Non-pigmented ciliary epithelial cell (primary cell): ENCODE measurements at regions not wholly inside any gene's neighbourhood (a gene's known extent, or its start where the extent isn't known, plus 50 kb on each side); places are given as distances from the start of the nearest gene placed in this dataset.
"Not testable (repeated sequence)": the region's sequence is repeated elsewhere in the genome, so short reads cannot be mapped to it uniquely, and the experiment has no call there.

Experiments
- DNase-seq: peaks from one replicate; pipeline ENCODE4 v3.0.0-alpha.2; 2010; ENCODE audit warnings: low read depth

DNA sequence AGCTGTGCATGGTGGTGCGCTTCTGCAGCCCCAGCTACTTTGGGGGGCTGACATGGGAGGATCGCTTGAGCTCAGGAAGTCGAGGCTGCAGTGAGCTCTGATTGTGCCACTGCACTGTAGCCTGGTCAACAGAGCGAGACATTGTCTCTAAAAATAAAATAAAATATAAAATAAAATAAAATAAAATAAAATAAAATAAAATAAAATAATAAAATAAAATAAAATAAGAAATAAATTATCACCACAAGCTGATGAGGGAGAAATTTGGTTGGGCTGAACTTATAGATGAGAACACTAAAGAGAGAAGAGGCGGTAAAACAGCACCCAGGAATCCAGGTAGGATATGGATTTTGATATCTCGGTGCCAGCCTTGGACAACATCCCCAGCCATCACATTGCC is 933.7 kb downstream of the NLGN4X start:
- DNase-seq = no peak

DNA sequence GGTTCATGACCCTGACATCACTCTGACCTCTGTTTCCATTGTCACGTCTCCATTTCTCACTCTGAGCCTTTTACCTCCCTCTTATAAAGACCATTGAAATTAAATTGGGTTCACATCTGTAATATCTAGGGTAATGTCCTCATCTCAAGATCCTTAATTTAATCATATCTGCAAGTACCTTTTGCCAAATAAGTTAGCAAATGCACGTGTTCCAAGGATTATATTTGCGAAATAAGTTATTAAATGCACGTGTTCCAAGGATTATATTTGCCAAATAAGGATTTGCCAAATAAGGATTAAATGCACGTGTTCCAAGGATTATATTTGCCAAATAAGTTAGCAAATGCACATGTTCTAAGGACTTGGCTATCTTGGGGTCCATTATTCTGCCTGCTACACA is 938.0 kb downstream of the NLGN4X start:
- no peak for DNase-seq

DNA sequence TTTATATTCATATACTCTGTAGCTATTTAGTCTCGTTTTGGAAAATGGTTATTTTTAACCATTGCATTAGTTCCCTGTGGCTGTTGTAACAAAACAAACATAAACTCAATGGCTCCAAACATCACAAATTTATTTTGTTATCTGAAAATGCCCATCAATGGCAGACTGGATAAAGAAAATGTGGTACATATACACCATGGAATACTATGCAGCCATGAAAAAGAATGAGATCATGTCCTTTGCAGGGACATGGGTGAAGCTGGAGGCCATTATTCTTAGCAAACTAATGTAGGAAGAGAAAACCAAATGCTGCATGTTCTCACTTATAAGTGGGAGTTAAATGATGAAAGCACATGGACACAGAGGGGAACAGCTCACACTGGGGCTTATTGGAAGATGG is 938.7 kb downstream of the NLGN4X start:
- DNase-seq = not testable (repeated sequence)

DNA sequence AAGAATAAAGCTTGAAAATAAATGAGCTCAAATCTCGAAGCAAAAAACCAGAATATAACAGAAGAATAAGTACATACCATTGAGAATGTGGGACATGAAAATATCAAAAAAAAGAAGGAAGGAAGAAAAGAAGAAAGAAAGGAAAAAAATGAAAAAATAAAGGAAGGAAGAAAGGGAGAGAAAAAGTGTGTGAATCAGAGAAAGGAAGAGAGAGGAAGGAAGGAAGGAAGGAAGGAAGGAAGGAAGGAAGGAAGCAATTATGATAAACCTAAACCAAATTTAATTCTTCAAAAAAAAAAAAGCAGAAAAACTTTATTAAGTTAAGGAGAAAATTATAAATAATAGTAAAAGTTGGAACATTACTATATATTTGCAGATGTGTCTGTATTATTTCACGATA is 949.8 kb downstream of the NLGN4X start:
- no peak for DNase-seq

DNA sequence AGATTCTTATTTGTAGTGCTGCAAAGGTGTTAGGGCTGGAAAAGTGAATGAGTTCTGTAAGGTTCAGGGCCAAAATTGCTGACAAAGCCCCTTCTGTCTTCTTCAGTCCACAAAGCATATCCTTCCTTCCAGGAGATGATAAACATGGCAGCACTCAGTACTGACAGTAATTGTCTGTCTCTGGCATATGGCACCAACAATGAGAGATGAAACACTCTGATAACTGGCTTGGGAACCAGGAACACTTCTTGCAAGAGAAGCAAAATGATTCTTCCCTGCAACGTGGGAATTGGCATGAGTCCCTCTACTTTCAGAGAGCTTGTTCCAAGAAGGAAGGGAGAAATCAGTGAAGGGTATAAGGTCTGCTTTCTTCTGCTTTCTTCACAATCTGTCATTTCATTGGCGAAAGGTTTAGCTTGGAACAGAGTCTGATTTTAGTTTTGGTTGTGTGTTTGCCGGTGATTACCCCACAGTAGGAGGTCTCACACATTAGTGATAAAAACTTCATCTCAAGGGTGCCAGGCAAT is 963.3 kb downstream of the NLGN4X start:
- DNase-seq = no peak

DNA sequence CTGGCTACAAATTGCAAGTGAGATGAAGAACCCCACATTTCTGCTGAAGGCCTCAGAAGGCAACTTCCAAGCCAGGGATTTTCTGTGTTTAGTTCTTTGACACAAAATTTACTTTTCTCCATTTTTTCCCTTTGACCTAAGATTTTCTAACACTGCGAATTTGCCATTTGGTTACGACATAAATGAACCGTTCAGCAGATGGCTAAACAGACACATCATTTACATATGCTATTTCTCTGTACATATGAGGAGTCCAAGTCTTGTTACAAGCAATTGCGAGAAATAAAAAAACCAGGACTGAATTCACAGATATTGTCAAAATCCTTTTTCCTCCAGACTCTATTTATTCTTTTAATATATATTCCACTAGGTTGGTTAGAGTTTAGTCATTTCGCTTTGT is 978.6 kb downstream of the NLGN4X start:
- no peak for DNase-seq

GRCh38 chrX:5242091-5242790 is 986.4 kb downstream of the NLGN4X start:
- no peak for DNase-seq

GRCh38 chrX:5236749-5237148 is 991.9 kb downstream of the NLGN4X start:
- no peak for DNase-seq

DNA sequence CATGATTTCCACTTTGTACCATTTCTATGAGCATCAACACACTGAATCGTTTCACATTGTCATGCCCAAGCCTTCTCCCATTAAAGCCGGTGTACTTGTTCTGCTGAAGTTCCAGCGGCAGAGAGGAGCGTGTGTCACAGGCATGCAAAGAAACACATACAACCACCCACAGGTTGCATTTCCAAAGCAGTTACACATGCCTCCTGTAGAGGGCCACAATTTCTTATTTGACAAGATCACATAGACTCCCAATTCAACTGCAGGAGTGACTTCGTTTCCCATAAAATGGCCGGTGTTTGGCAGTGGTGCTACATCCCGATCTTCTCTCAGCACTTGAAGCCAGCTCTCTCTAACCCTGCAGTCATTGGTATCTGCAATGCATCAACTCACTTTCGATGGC is 992.6 kb downstream of the NLGN4X start:
- no peak for DNase-seq

DNA sequence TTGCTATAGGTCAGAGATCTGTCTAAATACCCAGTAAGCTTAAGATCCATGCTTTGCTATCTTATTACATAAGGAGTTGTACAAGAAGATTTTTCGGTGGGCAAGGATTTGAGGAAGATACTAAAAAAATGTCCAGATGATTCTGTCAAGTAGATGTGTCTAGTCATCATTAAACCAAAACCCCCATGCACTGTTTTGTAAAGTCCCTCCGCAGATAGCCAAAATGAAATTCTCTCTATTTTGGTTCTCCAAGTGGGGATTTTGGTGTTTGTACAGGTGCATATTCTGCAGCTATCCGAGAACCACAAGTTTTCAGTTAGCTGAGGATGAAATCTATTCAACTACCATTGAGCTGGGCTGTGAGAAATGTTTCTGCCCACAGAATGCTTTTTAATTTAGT is 994.8 kb downstream of the NLGN4X start:
- DNase-seq = no peak

GRCh38 chrX:5220421-5220820 is 1008.2 kb downstream of the NLGN4X start:
- no peak for DNase-seq

- DNase-seq = no peak
These were observed 1033.9 kb downstream of the NLGN4X start for GRCh38 chrX:5194806-5195205.

DNA sequence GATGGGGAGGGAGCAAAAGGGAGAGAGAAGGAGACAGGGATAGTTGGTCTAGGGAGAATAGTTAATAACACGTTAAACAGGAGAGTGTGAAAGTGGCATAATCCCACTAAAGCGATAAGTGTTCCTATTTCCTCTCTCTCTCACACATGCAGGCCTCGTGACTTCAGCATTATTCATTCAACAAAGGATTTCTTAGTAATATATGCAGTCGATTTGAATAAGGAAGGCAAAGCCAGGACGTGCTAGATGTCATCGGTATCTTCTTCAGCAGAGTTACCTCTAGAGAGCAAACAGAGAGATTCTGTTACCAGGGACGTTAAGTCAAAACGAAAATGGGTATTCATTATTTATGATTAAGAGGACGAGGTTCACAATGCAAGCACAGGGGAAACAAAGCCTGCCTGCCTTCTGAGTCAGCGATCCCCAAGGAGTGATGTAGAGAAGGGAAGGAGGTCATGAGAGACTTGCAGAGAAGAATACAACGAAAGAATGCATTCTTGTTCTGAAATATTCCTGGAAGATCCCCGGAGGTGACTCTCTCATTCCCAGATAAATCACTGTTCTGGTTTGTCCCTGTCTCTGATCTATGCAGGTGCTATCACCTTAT is 1048.4 kb downstream of the NLGN4X start:
- no peak for DNase-seq

DNA sequence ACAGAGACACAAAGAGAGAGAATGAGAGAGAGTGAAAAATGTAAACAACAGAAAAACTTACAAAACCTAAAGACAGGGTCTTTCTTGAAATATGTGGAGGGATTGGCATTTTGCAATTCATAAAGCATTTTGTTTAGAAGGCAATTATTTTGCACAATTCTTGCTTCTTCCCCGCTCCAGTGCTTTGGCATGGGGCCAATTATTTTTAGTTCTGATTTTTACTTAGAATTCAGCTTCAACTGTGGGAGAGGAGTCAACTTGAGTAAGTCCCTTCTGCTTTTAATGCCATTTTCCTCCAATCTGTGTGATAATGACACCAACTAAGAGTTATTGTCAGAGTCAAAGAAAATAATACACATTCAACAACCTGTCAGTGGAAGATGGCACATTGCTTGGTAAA is 1051.9 kb downstream of the NLGN4X start:
- DNase-seq = no peak

DNA sequence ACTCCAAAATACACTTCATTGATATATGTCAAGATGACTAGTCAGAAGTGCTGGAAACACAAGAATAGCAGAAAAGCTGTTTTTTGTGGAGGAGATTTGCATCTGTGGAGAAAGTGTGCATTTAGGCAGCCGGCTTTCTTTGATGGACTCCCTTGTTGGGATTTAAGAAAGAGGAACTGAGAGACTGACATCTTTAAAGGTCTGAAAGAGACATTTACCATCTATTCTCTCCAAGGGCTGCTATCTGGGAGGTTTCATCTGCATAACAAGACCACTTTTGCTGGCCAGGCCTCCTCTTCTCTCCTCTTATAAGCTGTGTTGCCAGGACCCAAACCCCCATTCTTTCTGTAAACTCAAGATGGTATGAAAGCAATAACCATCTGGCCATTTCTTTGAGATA is 1065.0 kb downstream of the NLGN4X start:
- DNase-seq = no peak

DNA sequence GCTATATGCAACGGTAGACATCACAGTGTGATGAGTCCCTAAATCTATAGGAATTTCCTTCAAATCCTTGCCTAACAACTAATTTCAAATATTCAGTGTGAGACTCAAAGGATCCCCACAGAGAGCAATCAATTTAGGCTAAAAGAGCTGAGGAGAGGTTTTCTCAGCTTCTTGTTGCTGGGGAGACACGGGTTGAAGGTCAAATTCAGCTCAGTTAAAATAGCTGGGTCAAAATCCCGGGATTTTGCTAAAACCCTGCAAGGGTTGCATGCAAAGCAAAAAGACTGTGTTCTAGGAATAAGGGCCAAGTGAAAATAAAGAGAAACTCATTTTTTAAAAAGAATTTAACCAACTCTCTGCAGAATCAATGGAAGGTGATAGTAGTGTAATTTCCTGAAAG is 1073.4 kb downstream of the NLGN4X start:
- DNase-seq = no peak

GRCh38 chrX:5145957-5146356 is 1082.7 kb downstream of the NLGN4X start:
- no peak for DNase-seq

DNA sequence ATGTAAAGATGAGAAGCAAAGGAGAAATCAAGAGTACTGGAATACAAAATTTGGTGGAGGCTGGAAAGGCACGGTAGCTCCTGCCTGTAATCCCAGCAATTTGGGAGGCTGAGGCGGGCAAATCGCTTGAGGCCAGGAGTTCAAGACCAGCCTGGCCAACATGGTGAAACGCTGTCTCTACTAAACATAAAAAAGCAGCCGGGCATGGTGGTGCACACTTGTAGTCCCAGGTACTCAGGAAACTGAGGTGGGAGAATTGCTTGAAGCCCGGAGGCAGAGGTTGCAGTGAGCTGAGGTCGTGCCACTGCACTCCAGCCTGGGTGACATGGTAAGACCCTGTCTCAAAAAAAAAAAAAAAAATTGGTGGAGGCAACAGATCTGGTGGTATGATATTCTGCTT is 1086.0 kb downstream of the NLGN4X start:
- no peak for DNase-seq

- no peak for DNase-seq
These were observed 1106.4 kb downstream of the NLGN4X start for GRCh38 chrX:5122181-5122678.

DNA sequence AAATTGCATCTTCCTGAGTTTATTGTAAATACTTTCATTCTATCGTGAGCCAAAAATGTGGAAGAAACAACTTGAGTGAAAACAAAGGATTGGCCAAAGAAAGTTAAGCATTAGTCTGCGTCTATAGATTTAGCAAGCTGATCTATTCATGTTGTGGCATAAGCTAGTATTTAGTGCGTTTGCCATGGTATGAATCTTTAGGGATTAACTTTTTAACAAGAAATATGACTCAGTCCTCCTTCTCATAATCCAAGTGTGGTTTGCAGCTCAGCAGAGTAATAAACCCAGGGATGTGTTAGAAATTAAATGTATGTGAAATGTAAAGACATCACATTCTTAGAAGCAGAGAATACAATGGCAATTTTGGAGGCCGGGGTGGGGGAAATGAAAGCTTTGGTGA is 1110.9 kb downstream of the NLGN4X start:
- no peak for DNase-seq

- no peak for DNase-seq
These were observed 1115.5 kb downstream of the NLGN4X start for GRCh38 chrX:5113128-5113527.

- DNase-seq = no peak
These were observed 1128.7 kb downstream of the NLGN4X start for GRCh38 chrX:5100004-5100403.

GRCh38 chrX:5086388-5086787 is 1142.3 kb downstream of the NLGN4X start:
- DNase-seq = no peak

- DNase-seq = no peak
These were observed 1144.4 kb downstream of the NLGN4X start for GRCh38 chrX:5084279-5084678.
